ENCODE measurements at regions not wholly inside any gene's neighbourhood (a gene's known extent, or its start where the extent isn't known, plus 50 kb on each side); places are given as distances from the start of the nearest gene placed in this dataset.

DNA sequence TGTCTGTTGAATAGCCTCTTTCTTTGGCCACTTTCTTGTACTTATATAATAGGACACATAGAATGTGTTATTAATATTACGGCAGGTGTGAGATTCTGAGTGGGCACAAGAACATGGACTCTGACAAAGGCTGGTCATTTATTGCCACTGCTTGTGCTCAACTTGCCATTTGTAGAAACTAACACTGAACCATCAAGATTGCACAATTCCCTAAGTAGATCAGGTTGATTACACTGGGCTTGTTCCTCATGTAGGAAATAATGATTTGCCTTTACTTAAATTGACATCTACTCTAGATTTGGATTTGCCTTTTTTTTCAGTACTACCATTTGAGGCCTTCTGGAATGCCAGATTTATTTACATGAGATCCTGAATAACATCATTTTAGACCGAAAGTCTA lies 342.7 kb upstream of the CWC22 start:
- no peak for DNase-seq

DNA sequence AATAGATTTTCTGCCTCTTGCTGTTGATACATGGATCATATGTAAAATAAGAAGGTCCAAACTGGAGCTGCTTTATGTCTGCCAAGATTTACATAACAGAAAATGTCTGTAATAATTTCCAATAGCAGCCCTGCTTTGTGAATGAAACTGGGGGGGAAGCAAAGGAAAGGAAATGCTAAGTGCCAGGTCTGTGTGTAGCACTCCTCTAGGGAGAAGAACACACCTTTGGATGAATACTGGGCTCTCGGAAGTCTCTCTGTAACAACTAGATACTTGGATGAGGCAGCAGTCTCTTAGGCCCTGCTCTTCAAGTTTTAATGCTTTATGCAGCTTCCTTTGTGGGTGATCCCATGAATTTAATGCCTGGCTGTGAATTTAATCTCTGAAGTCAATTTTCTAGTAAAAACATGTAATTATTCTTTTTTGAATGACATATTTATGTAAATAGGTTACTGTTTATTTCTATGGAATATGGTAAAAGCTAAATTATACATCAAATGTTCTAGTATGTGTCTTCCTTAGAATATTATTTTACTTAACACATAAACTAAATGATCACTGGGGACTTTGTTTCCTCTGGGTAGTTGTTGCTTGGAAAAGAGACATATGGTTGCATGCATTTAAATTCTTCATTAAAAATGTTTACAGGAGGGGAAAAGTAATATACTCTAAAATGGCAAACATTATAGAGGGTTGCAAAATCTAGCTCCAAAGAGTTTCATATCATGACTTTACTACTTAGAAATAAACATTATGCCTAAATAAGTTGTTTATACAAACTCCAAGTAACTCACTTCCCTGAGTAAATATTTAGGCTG lies 336.6 kb upstream of the CWC22 start:
- DNase-seq: no peak

DNA sequence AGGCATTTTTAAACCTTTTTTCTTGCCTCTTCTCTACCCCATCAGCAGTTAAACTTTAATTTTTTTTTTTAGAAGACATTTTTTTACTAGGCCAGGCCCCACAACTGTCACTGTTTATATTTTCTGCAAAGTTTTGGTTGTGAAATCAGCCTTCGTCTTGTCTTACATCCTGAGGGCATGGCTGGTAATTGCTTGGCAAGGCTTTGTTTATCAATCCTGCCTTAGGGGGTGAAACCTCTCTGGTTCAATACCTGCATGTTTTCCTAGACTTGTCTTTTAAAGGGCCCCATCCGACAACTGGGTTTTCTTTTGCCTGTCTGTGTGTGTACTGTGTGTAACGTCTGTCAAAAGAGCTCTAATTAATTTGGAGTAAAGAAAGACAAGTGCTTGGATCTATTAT lies 330.0 kb upstream of the CWC22 start:
- no peak for DNase-seq

DNA sequence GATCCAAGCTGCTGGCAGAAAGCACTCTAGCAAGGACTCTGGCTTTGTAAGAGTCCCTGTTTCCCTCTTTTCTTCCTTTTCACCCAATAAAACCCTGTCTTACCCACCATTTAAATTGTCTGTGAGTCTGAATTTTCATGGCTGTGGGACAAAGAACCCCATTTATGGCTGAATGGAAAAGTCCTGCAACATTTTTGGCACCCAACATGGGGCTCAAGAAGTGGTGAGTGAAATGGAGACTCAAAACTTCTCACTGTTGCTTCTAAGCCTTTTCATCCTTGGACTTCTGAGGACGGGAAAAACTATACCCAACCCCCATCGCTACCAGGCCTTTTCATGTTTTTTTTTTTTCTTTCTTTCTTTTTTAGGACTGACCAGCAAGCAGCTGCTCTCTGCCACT lies 329.5 kb upstream of the CWC22 start:
- no peak for DNase-seq

DNA sequence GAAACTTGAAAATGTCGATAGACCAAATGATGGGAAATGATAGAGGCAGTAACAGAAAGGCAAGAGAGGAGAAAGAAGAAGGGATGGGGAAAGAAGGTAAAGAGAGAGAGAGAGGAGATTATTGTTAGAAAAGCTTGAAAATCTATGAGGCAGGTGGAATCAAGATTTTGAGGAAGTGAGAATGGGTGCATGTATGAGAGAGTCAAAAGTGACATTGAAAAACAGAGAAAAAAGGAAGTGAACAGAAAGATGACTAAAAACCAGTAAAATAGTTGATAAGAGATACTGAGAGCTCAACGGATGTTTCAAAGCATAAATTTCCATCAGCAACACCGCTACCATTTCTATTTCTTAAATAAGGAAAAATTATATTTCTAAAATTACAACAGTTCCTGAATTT lies 327.4 kb upstream of the CWC22 start:
- no peak for DNase-seq

DNA sequence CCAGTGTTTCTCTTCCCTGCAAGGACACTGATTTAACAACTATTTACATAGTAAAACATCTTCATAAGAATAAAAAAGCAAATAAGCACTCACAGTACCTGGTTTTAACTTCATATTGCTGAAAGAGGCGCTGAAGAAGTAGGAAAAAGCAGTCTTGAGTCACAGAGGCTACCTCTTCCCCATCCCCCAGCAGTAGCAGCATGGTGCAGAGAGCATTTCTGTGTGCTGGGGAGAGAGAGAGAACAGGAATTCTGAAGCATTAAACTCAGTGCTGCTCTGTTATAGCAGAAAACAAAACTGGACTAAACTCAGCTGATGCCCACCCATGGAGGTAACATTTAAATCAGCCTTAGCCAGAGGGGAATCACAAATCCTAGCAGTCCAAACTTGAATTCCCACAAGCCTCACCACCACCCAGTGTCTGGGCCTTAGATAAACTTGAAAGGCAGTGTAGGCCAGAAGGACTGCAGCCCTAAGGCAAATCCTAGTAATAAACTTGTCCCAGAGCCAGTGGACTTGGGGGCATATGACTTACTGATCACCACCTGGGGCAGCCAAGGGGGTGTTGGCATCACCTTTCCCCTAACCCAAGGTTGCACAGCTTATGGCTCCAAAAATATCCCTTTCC lies 321.8 kb upstream of the CWC22 start:
- no peak for DNase-seq

DNA sequence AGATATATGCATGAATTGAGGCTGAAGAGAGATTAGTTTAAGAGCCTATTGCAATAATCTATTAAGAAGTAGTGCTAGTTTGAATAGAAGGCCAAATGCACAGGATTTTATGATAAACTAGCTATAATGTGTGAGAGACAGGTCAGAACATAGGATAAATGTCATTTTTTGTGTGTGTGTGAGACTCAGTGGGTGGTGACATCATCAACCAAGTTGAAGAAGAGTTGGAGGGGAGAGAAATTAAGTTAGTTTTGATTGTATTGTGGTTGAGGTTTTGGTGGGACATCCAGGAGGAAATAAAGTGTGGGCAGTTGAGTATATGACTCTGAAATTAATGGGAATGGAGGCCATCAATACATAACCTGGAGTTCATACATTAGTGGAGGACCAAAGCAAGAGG lies 320.1 kb upstream of the CWC22 start:
- DNase-seq: no peak

DNA sequence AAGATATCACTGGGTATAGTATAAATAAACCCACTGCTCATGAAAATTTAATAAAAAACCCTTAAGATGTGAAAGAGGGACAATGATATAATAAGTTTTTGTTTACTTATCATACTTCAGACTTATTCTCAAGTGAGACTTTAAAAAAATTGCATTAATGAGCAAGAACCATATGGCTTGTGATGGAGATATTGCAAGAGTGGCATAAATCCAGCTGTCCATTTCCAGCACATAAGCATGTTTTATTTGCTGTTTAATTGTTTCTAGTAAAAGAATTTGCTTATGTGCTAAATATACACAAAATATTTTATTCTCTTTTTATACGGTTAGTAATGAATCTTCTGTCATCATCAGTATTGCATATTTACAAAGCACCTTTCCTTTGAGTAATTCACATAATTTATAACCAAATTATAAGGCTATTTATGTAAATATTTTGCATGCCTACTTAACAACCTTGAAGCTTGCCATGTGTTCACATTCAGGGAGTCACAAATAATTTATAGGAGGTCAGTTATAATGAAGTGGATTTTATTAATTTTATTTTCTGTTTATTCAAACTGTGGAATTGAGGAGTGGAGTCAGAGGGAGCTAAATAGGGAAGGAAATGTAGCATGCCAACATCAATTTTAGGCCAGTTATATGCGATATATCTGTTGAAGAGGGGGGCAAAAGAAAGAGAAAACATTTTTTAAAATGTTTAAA lies 318.5 kb upstream of the CWC22 start:
- DNase-seq: no peak

DNA sequence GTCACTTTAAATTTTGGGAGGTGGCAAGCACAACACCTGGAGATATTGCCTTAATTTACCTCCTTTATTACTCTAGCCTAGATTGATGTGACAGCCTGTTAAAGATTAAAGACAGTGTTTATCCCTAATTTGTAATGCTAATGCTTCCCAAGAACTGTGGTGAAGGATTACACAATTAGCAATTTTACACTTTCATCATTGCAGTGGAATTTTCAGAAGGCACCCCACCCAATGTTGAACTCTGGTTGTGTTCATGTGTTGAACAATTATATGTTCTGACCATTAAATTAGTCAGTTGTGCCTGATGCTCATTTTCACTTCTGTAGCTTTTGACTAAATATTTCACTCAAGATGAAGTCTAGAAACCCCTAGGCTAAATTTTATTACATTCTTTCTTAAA lies 317.1 kb upstream of the CWC22 start:
- DNase-seq: no peak

DNA sequence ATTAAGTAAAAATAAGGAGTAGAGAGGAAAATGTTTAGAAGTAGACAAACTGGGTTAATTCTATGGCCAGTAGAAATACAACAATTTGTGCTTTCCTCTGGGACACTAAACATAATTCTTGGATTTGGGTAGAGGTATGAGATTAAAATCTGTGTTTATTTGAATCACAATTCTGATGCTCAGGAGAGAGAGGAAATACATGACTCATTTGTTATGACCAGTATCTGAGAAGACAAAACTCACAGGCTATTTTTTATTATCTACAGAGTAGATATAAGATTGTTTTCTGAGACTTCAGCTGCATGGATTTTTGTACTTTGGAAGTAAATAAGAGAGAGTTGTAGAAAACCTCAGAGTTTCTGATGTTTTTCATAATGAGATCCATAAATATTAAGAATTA lies 315.7 kb upstream of the CWC22 start:
- DNase-seq: no peak

DNA sequence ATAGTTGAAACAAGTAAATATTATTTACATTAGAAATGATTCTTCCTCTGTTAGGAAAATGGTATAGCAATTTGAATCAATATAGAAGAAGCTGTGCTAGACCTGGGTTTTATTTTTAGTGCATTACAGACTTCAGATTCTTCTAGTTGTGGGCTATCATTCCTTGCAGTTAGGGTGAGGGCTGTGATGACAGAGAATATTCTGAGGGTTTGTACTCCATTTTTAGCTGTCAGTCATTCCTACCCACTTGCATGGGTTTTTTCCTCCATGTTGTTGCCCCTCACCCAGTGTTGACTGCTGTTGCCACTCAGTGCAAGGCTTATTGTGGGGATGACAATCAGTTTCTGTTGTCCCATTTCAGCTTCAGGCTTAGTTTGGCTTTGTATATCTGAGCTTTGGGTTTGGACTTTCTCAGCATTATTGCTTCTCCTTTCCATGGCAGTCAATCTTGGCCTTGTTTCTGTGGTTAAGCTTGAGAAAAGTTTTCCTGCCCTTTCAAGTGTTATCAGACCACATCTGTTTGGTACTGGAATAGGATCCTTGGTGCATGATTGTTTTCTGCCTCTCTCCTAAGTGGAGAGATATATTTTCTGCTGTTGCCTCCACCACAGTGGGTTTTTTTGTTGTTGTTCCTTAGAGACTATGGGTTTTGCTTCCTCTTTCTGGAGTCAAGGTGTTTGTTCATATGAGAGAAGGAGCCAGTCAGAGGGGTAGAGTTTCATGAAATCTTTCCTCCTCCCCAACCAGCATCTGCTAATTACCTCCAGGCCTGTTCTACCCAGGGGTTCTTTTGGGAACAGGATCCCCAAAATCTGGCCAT lies 312.7 kb upstream of the CWC22 start:
- DNase-seq: no peak

DNA sequence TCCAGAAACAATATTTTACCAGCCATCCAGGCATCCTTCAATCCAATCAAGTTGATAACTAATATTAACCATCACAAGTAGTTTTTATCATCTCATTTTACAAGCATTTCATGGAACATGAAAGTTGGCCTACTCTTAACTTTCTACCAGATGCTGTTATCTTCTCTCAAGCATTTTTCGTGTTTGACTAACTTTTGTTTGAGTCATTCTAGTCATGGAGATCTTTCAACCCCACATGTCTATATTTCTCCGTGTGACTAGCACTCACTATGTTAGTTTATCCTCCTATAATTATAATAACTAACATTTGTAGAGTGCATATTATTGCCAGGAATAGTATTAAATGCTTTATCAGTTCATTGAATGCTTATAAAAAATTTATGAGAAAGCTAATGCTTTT lies 307.0 kb upstream of the CWC22 start:
- DNase-seq: no peak

DNA sequence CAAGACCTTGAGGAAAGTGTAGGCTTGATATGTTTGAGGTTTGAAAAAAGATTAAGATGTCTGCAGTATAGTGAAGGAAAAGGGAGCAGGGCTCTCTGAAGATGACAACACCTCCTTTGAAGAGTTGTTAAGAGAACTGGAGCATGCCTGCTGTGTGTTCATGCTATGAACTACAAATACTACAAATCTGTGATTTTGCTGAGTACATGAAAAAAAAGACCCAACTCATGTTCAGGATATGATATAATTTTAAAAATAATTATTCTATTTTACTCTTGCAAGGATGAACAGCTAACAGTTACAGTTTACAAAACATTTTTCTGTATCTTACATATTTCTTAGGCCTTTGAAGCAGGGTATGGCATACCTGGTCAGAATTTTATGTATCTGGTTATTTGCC lies 305.4 kb upstream of the CWC22 start:
- DNase-seq: no peak

DNA sequence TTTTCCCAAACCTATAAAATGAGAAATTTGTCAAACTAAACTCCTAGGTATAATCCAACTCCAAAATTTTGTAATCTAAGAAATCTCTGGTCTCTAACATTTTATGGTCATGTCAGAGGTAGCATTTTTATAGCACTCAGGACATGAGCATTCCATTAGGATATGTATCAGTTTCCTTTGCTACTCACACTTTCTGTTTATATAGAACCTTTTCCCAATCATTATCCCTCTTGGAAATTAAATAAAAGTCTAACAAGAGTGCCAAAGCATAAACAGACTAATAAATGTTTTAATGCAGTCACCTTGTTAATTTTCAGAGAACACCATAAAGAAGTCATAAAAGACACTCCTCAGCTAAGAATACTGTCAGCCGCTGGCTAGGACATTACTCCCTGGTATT lies 300.0 kb upstream of the CWC22 start:
- DNase-seq: no peak

DNA sequence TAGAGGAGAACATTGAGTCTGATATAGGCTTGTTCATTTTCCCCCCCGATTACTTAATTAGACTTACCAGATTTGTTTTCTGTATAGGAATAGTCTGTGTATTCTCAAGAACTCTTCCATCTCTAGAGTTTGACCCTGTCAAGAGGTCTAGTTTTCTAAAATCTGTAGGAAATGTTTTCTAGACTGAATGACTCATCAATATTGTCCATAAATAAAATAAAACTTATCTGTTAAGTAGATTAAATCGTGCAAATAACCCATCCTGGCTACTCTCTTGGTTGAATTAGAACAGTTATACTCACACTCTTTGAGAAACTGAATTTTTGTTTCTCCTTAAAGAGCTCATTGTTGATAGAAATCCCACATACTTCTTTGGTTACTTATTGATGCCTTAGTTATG lies 299.2 kb upstream of the CWC22 start:
- DNase-seq: no peak

DNA sequence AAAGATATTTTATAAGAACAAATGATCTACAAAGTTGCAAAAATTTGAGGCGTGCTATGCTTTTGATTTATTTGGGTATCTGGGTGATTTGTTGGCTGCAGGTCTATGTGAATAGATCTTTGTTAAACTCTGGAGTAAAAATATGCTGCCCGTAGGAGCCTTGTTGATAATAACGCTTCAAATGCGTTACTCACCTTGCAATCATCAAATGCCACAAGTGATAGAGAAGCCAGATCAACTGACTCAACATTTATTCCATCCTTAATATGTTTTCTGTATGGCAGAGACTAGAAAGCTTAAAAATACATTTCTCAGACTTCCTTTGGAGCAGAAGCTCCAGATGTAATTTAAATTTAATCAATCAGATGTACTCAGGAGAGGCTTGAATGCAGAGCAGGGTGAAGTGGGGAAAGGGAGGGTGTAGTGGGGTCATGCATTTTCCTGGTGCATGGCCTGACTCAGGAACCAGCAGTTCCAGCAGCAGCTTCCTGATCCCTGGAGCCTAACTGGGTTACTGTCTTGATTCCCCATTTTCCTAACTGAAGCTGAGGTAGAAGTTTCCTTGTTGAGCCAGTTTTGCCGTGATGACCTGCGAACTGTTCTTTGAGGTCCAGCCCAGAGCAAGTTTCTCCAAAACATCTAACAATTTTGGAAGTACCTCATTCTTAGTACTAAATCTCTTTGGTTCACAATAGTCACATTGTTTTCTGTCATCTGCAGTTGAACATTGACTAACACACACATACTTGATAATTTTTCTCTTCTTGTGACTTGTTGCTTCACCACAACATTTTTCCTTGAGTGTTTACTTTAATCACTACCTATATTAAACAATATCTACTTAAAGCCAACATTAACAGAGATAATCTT lies 284.7 kb upstream of the CWC22 start:
- DNase-seq: no peak

DNA sequence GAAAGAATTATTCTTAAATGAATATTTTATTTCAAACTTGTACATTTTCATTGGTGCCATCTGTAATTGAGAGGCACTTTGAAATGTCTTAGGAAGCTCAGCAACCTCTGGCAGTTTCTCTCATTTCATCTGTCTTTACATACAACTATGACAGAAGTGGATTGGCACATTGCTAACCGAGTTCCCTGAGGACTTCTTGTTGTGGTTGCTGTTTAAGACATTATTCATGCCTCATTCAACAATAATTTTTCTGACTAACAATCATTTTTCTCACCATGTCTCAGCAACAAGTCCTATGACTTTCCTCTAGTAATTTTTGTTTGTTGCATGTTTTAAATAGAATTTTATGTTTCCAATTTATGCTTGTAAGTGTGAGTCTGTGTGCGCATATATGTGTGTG lies 284.0 kb upstream of the CWC22 start:
- DNase-seq: no peak

DNA sequence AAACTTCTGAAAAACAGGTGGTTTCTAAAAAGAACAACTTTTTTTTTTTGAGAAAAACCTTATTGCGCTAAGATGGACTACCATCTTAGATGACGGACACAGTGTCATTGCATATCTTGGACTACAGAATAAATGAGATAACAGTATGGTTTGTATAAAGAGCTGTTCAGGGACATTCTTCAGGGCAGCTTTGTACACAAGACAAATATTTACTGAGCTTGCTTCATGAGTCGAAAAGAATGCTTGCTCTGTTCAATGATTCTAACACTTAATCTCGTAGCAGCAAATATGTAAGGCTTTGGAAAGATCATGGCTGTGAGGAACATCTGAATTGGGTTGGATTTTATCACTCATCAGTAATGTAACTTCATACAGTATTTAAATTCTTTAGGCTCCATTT lies 282.5 kb upstream of the CWC22 start:
- DNase-seq: no peak

DNA sequence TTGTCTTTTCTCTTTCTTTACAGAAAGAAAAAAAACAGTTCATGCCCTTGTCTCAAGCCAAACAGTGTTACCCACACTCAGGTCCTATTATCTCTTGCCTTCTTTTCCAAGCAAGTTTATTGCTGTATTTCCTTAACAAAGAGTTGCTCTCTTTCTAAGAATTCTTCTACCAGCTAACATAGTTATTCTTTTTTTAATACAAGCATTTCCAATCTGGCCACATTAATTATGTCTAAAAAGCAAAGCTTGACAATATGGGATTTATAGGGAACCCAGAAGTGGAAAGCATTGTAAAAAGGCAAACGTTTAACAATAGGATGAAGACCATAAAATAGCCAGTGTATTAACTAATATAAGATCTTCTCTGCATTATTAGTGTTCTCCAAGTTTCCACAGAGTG lies 272.5 kb upstream of the CWC22 start:
- DNase-seq: no peak

DNA sequence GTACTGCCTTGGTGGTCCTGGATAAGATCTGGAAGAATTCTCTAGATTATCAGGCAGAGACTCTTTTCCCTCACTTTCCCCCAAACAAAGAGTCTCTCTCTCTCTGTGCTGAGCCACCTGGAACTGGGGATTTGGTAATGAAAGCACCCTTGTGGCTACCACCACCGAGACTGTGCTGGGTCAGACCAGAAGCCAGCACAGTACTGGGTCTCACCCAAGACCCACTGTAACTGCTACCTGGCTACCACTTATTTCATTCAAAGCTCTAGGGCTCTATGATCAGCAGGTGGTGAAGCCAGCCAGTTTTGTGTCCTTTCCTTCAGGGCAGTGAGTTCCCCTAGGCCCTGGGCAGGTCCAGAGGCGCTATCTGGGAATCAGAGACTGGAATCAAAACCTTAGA lies 269.6 kb upstream of the CWC22 start:
- DNase-seq: no peak

DNA sequence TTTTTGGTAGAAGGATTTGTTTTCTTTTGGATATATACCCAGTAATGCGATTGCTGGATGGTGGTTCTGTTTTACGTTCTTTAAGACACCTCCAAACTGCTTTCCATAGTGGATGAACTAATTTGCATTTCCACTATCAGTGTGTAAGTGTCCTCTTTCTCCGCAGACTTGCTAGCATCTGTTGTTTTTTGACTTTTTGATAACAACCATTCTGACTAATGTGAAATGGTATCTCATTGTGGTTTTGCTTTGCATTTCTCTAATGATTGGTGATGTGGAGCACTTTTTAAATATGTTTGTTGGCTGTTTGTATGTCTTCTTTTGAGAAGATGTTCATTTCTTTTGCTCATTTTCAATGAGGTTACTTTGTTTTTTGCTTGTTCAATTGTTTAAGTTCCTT lies 260.9 kb upstream of the CWC22 start:
- no peak for DNase-seq

DNA sequence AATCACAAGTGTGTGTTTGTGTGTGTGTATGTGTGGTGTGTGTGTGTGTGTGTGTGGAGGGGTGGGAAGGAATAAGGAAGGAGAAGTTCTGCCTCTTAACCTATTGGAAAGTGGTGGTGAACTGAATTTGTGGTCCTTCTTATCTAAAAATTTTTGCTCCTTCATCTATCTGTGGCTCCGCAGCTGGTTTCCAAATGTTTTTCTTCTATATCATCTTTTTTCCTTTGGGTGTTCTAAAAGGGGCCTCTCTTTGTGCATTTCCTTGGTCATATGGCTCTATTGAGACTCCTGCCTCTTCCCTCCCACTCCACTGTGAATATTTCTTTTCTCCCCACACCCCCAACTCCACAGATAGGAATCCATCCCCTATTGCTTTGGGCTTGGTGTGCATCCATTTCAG lies 254.9 kb upstream of the CWC22 start:
- DNase-seq: no peak

All from activated CD8-positive, alpha-beta memory T cell treated with anti-CD3 and anti-CD28 coated beads, Interleukin-2, amount 50 U/mL, for 48 hours (primary cell).